GM19467 (cell line): ENCODE measurements at regions not wholly inside any gene's neighbourhood (a gene's known extent, or its start where the extent isn't known, plus 50 kb on each side); places are given as distances from the start of the nearest gene placed in this dataset.

Experiments
- ATAC-seq: cut with Tn5 transposase; IDR thresholded peaks from one replicate; pipeline ENCODE4 v1.9.1; 2021; ENCODE audit warnings: mild to moderate bottlenecking, moderate library complexity; ENCODE audit not compliant: unreplicated experiment

- ATAC-seq: no peak
These were observed 312.3 kb downstream of the ATP23 start for GRCh38 chr12:58253663-58254062.

DNA sequence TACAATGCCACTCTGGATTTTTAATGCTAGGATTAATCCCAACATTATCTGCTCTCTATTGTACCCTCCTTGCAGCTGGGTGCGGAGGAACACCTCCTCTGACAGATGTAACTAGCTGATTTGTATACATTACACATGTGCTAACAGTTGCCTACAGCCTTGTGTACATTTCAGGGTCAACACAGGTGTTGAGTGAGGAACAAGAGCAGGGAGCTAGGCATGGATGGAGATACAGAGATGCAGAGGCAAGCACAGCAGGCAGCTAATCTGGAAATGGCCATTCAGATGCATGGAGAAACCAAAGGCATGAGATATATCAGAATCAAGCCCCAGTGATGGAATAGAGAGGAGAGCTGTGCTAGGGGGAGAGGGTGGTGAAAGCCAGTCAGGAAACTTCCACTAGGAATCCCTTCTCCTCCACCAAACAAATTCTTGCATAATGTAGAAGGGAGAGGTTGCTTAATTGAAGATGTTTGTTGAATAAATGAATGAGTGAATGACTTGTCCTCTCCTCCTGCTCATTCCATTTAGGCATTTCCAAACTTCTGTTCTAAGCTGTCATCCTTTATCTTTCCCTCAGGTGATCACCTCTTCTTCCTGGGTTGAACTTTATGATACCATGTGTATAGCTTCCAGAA lies 313.2 kb downstream of the ATP23 start:
- ATAC-seq: no peak

- no peak for ATAC-seq
These were observed 321.4 kb downstream of the ATP23 start for GRCh38 chr12:58262796-58263195.

GRCh38 chr12:58263816-58264215 lies 322.4 kb downstream of the ATP23 start:
- ATAC-seq: no peak

GRCh38 chr12:58268069-58268468 lies 326.7 kb downstream of the ATP23 start:
- ATAC-seq: no peak

- no peak for ATAC-seq
These were observed 328.1 kb downstream of the ATP23 start for GRCh38 chr12:58269476-58269875.

- no peak for ATAC-seq
These were observed 329.8 kb downstream of the ATP23 start for GRCh38 chr12:58270966-58271705.

DNA sequence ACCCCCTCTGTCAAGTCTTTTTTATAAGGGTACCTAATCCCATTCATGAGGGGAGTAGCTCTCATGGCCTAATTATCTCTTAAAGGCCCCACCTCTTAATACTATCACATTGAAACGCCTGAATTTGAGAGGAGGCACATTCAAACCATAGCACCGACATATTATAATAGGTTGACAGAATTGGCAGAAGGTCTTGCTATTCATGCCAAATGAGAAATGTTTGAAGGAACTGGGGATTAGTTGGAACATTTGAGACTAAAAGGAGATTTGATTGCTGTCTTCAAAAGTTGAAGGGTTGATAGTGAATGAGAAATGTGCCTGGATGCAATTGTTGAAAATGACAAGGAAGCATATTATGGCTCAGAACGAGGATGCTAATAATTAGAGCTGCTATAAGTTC lies 331.1 kb downstream of the ATP23 start:
- no peak for ATAC-seq

DNA sequence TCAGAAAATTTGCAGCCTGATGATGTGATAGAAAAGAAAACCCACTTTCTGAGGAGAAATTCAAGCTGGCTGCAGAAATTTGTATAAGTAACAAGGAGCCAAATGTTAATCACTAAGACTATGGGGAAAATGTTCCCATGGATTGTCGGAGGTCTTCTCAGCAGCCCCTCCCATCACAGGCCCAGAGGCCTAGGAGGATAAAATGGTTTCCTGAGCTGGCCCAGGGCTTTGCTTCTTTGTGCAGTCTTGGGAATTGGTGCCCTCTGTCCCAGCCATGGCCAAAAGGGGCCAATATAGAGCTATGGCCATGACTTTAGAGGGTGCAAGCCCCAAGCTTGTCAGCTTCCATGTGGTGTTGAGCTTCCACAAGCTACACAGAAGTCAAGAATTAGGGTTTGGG lies 335.9 kb downstream of the ATP23 start:
- no peak for ATAC-seq

DNA sequence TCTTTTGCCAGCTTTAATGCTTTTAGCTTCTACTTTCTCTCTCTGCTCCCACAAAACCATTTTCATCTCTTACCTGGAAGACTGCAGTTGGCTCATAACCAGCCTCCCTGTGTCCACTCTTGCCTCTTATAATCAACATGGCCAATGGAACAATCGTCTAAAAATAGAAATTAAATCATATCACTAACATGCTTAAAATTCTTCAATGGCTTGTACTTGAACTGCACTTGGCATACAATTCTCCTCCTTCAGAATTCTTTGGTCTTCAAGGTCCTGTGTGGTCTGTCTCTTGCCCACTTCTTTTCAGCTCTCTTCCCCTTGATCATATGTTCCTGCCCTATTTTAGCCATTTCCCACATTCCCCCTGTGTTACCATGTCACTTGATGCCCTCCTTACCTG lies 342.2 kb downstream of the ATP23 start:
- no peak for ATAC-seq

GRCh38 chr12:58285551-58285950 lies 344.2 kb downstream of the ATP23 start:
- ATAC-seq: no peak

DNA sequence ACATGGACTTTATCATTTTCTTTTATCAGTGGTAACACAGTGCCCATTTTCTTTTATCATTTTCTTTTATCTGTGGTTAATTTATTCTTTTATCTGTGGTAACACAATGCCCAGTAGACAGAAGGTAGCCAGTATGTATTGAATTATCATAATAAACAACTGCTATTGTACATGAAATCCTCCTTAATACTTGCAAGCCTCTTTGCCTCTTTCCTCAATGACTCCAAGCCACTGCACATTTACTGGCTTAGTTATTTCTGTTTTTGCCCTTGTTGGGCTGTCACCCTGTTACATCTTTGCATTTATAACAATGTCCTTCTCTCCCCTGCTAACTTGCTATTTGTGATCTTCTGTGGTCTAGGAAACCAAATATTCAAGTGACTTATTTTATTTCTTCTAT lies 345.0 kb downstream of the ATP23 start:
- no peak for ATAC-seq

DNA sequence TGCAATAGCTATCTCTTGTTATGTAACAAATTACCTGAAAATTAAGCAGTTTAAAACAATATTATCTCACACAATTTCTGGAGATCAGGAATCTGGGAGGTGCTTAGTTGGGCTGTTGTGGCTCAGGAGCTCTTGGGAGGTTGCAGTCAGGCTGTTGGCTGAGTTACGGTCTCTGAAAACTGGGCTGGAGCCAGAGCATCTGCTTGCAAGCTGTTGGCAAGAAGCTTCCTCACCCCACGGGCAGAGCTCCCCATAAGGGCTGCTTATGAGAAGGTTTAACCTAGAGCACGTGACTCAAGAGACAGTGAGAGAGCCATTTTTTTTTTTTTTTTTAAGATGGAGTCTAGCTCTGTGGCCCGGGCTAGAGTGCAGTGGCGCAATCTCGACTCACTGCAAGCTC lies 346.8 kb downstream of the ATP23 start:
- ATAC-seq: no peak

DNA sequence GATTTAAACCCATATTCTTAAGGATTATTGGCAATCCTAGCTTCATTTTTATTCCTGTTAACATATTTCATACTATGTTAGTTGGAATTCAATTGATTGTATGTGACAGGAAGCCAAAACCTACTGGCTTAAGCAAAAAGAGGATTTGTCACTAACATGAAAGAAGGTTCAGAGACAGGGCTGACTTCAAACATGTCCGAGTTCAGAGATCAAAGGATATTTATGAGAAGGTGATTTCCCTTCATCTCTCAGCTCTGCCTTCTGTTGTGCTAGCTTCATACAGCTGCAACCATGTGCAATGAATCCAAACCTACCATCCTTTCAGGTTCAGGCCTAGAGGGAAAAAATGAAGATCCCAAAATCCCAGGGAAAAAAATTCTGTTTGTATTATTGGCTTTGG lies 349.7 kb downstream of the ATP23 start:
- no peak for ATAC-seq

DNA sequence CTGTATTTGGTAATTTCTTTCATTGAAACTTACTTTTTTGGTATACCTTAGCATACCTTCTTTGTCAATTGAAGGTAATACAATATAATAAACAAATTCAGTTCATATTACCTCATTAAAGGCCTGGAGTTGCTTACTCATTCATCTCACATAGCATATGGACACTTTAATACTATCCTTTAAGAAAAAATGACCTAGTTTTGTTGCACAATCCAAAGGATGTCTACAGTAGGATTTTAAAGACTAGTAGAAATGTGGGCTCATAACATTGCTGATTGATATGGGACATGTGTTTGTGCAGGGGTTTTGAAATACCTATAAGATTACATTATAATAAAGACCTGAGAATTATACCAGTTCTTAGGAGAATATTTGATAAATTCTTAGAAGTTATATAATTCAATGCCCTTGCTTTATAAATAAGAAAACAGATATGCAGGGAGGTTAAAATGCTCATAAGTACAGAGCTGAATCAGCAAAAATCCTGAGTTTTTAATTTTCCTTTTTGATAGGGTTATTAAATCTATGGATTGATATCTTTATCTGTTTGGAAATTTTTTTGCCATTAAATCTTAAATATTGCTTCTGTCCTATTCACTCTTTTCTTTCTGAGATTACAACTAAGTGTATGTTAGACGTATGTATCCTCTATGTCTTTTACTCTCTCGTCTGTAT lies 352.1 kb downstream of the ATP23 start:
- no peak for ATAC-seq

DNA sequence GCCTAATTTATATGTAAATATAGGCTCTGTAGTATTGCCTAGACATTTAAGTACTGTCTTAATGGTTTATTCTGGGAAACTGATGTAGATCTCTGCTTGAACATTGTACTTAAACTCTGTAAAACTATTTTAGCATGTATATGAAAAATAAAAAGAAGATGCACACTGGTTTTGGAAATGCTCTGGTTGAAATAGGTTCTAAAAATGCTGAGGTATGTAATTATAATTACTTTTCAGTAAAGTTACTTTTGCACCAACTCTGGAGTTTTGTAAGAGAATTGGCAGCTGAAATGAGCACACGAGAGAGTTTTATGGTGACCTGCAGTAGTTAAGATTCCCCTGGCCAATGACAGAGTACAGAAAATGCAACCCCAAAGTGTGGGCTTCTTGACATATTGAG lies 353.9 kb downstream of the ATP23 start:
- ATAC-seq: no peak

DNA sequence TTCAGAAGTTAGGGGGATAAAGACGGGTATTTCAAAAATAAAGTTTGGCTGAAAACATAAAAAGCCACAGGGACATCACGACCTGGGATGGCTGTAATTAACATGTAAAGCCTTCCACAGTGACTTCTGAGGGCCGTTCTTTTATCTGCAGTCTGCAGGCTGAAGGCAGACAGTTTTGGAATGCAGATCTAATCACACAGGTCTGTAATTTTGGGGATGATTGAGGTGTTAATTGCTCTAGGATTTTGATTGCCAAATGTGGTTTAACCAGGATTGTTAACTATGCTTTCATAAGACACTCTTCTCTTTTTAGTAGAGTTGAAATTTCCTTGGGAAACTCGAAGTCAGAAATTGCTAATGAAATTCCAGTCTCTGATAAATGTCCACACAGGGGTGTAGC lies 355.5 kb downstream of the ATP23 start:
- no peak for ATAC-seq

DNA sequence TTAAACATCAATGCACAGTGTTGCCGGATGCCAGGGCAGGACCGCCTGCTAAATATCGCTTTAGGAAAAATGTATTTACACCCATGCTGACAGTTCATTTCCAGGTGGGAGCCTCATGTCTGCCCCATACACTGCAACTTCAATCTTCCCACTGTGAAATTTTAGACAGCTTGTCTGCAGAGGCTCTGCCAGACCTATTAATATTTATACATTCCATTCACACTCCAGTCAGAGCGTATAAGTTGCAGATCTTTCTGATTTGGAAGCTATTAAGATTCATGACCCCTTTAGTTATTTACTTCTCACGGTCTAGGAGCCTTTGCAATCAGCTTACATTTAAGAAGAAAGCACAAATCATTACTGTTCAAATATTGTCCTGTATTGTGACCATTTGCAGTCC lies 357.4 kb downstream of the ATP23 start:
- no peak for ATAC-seq

DNA sequence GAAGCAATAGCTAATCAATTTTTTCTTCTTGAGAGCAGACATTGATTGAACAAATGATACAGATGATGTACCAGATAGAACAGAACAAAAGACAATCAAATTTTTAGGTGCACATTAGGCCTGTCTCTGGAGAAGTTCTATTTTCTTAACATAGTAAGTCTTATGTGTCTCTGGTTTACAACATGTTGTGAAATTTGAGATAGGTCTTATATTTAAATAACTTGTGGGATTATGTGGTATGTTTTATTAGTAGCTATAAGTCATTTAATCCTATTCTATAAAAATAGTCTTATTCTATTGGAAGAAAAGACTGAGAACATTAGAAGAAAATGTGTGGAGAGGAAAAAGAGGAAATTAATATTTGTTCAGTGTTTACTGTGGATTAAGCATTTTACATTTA lies 358.0 kb downstream of the ATP23 start:
- ATAC-seq: no peak

- ATAC-seq: no peak
These were observed 359.8 kb downstream of the ATP23 start for GRCh38 chr12:58301038-58301729.

DNA sequence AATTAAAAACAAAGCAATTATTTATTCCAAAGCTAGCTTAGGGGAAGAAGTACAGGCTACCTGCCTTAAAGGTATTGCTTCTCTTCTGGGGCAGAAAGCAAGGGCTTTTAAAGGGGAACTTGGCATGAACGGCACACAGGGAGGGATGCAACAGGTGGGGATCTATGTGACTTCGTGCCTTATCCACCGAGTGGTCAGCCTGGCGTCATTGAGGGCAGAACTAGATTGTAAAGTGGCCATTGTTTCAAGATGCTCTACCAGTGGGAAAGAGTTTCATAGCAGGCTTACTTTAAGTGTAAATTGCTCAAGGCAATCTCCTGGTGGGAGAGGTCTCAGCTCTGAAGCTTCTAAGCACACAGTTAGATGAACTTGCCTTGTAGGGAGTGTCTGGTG lies 360.4 kb downstream of the ATP23 start:
- ATAC-seq: no peak
